Gastroesophageal sphincter (tissue), 3 donors: ENCODE measurements at regions not wholly inside any gene's neighbourhood (a gene's known extent, or its start where the extent isn't known, plus 50 kb on each side); places are given as distances from the start of the nearest gene placed in this dataset.

Source experiments
- EP300 ChIP-seq: sonication (generic); formaldehyde crosslinking; IDR thresholded peaks from one replicate; pipeline ENCODE4 v1.6.1; 2017; ENCODE audit warnings: antibody characterized with exemption, mild to moderate bottlenecking
- POLR2A ChIP-seq, 2 donors: fragments of 450-650 bp; IDR thresholded peaks; one replicate each; pipeline ENCODE4 v1.6.1; 2017; ENCODE audit warnings: antibody characterized with exemption in 2 of 2, mild to moderate bottlenecking in 2 of 2, moderate library complexity in 1 of 2
- POLR2AphosphoS5 ChIP-seq: sonication (generic); formaldehyde crosslinking; IDR thresholded peaks from one replicate; pipeline ENCODE4 v1.6.1; 2017; ENCODE audit warnings: antibody characterized with exemption
- TF ChIP-seq, protein P1 (sequence below), 4 experiments: fragments of 200-600 bp in 2 of 4; fragments of 450-650 bp in 2 of 4; sonication (generic) in 1 of 4; IDR thresholded peaks; one replicate each; pipeline ENCODE4 v1.5.1; 2017 to 2019; ENCODE audit warnings: antibody characterized with exemption in 4 of 4, mild to moderate bottlenecking in 2 of 4, moderate library complexity in 2 of 4

- TF ChIP-seq EP300, result no peak
- TF ChIP-seq, protein P1, sequence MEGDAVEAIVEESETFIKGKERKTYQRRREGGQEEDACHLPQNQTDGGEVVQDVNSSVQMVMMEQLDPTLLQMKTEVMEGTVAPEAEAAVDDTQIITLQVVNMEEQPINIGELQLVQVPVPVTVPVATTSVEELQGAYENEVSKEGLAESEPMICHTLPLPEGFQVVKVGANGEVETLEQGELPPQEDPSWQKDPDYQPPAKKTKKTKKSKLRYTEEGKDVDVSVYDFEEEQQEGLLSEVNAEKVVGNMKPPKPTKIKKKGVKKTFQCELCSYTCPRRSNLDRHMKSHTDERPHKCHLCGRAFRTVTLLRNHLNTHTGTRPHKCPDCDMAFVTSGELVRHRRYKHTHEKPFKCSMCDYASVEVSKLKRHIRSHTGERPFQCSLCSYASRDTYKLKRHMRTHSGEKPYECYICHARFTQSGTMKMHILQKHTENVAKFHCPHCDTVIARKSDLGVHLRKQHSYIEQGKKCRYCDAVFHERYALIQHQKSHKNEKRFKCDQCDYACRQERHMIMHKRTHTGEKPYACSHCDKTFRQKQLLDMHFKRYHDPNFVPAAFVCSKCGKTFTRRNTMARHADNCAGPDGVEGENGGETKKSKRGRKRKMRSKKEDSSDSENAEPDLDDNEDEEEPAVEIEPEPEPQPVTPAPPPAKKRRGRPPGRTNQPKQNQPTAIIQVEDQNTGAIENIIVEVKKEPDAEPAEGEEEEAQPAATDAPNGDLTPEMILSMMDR (IDR thresholded peaks at IDR 0.05), result no peak
- no peak for TF ChIP-seq POLR2A (IDR thresholded peaks at IDR 0.05)
- TF ChIP-seq POLR2AphosphoS5, result no peak
These were observed 155.8 kb upstream of the KAZN start for GRCh38 chr1:14442669-14443068.
